Spleen (tissue), 11 donors: ENCODE measurements at regions not wholly inside any gene's neighbourhood (a gene's known extent, or its start where the extent isn't known, plus 50 kb on each side); places are given as distances from the start of the nearest gene placed in this dataset.

Source experiments
- DNase-seq: peaks from one replicate; pipeline ENCODE4 v3.0.0-alpha.2; 2020
- H3K27ac ChIP-seq, 8 donors: fragments of 200-600 bp; sonication (generic) in 7 of 8; 1 replicate in 4 of 8; 2 replicates in 4 of 8; pipeline versions ENCODE4 v1.5.0 to v1.8.0; 2016 to 2021; ENCODE audit warnings: inconsistent platforms in 4 of 8, mild to moderate bottlenecking in 4 of 8, moderate library complexity in 1 of 8
- H3K27me3 ChIP-seq, 7 donors: fragments of 200-600 bp; sonication (generic) in 6 of 7; replicated peaks in 1 of 7; 1 replicate in 4 of 7; 2 replicates in 3 of 7; pipeline versions ENCODE4 v1.5.0 to v1.8.0; 2016 to 2021; ENCODE audit warnings: inconsistent platforms in 3 of 7, mild to moderate bottlenecking in 1 of 7
- H3K36me3 ChIP-seq, 6 donors: fragments of 200-600 bp; sonication (generic) in 5 of 6; 1 replicate in 4 of 6; 2 replicates in 2 of 6; pipeline versions ENCODE4 v1.5.0 to v1.8.0; 2016 to 2021; ENCODE audit warnings: inconsistent platforms in 2 of 6
- H3K4me1 ChIP-seq, 6 donors: fragments of 200-600 bp; sonication (generic) in 5 of 6; 1 replicate in 3 of 6; 2 replicates in 3 of 6; pipeline versions ENCODE4 v1.5.0 to v1.8.0; 2016 to 2021; ENCODE audit warnings: inconsistent platforms in 3 of 6
- H3K4me3 ChIP-seq, 8 donors: fragments of 200-600 bp; sonication (generic) in 7 of 8; 1 replicate in 4 of 8; 2 replicates in 4 of 8; pipeline versions ENCODE4 v1.5.0 to v1.8.0; 2016 to 2021; ENCODE audit warnings: inconsistent platforms in 4 of 8, mild to moderate bottlenecking in 4 of 8, moderate library complexity in 2 of 8
- H3K9me3 ChIP-seq, 8 donors: fragments of 200-600 bp; sonication (generic) in 7 of 8; 1 replicate in 4 of 8; 2 replicates in 4 of 8; pipeline versions ENCODE4 v1.5.0 to v1.8.0; 2016 to 2021; ENCODE audit warnings: inconsistent platforms in 4 of 8
- POLR2A ChIP-seq, 3 donors: fragments of 450-650 bp; IDR thresholded peaks; one replicate each; pipeline ENCODE4 v1.5.1; 2017; ENCODE audit warnings: antibody characterized with exemption in 3 of 3, mild to moderate bottlenecking in 1 of 3
- POLR2AphosphoS5 ChIP-seq, 3 donors: sonication (generic); formaldehyde crosslinking; IDR thresholded peaks; one replicate each; pipeline ENCODE4 v1.5.1; 2017; ENCODE audit warnings: antibody characterized with exemption in 3 of 3
- WGBS, 5 donors: extraction: QIAGEN DNeasy Blood & Tissue Kit in 3 of 5; methylation state at CpG; one replicate each; pipeline versions ENCODE4 v1.1.5 to v1.1.7; 2013 to 2018; 5-methylcytosine and 5-hydroxymethylcytosine counted together
- intact Hi-C: fragments of 100-400 bp; cut with DNase I; formaldehyde crosslinking; loops from one replicate; pipeline ENCODE4 v1.15.0; 2023; ENCODE audit warnings: low total_unique reads
- TF ChIP-seq, protein P1 (sequence below), 11 experiments: fragments of 200-600 bp in 7 of 11; fragments of 450-650 bp in 4 of 11; sonication (generic) in 4 of 11; IDR thresholded peaks in 8 of 11; conservative IDR thresholded peaks in 3 of 11; 1 replicate in 7 of 11; 2 replicates in 4 of 11; pipeline versions ENCODE4 v1.4.0 to v1.8.0; 2016 to 2021; ENCODE audit warnings: antibody characterized with exemption in 11 of 11, inconsistent platforms in 4 of 11, mild to moderate bottlenecking in 1 of 11
- donor health status: healthy with polysubstance abuse.
- donor health status: DM: no; HTN: no; CAD: no; lungs with moderate emphysema.
- donor health status: DM: no; HTN: no; CAD: no.
- donor health status: Bipolar disorder and iron deficiency.
- donor health status: healthy.
- donor health status: DM: no; HTN: no; CAD: no.
- donor health status: DM: yes; HTN: yes; CAD: no.

DNA sequence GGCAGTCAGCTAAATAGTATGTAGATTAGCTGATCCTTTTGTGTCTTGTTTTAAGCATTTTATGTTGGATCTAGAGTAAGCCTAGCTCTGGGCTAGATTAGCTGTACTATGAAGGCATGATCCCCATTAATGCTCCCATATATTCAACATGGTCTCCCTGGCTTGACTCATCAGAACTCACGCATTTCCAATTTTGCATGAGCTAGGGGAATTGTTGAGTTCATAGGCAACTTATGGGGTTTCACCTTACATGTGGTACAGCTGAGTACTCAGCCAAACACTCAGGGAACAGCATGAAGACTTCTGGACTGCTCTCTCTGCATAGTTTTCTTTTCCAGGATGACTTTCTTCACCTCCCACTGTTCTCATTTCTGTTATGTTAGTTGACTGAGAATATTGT, 248.2 kb downstream of the TMX3 start:
- H3K4me3 ChIP-seq, result no peak overlapping the region
- no peaks in the 10 kb centered on the region for H3K36me3 ChIP-seq
- no peaks in the 10 kb centered on the region for H3K4me1 ChIP-seq
- no peak for DNase-seq
- H3K27ac ChIP-seq, result no peak overlapping the region
- no peak for TF ChIP-seq POLR2A (IDR thresholded peaks at IDR 0.05)
- no peak for TF ChIP-seq POLR2AphosphoS5 (IDR thresholded peaks at IDR 0.05)
- TF ChIP-seq, protein P1, sequence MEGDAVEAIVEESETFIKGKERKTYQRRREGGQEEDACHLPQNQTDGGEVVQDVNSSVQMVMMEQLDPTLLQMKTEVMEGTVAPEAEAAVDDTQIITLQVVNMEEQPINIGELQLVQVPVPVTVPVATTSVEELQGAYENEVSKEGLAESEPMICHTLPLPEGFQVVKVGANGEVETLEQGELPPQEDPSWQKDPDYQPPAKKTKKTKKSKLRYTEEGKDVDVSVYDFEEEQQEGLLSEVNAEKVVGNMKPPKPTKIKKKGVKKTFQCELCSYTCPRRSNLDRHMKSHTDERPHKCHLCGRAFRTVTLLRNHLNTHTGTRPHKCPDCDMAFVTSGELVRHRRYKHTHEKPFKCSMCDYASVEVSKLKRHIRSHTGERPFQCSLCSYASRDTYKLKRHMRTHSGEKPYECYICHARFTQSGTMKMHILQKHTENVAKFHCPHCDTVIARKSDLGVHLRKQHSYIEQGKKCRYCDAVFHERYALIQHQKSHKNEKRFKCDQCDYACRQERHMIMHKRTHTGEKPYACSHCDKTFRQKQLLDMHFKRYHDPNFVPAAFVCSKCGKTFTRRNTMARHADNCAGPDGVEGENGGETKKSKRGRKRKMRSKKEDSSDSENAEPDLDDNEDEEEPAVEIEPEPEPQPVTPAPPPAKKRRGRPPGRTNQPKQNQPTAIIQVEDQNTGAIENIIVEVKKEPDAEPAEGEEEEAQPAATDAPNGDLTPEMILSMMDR (IDR thresholded peaks at IDR 0.05 in 8 of 11, conservative IDR thresholded peaks at IDR 0.05 in 3 of 11), result no peak
- WGBS, 5 donors, result 78 to 94% (median 91%) methylated on average over 1 of the region's 1 CpG
- no peaks in the 10 kb centered on the region for H3K27me3 ChIP-seq
- intact Hi-C loops, result no loop called here
- no peaks in the 10 kb centered on the region for H3K9me3 ChIP-seq

DNA sequence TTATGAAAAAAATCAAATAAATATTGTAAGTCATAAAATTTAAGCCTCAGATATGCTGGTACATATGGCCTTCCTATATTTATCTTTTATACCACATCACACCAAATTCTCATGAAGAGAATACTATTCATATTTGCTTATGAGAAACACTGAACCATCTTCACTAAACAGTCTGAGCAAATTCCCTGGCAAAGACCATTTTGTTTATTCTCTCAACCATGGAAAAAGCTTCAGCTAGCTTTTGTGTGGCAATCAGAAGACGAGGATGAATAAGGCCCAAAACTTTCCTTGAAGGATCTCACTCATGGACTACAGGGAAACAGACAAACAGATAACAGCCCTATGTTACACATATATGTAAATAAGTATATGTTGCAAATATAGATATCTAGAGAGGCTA, 252.1 kb downstream of the TMX3 start:
- H3K27ac ChIP-seq, result no peak overlapping the region
- H3K4me1 ChIP-seq, result no peaks in the 10 kb centered on the region
- 52 to 67% (median 58%) methylated on average over 1 of the region's 1 CpG for WGBS, 5 donors
- intact Hi-C loops, result no loop called here
- H3K27me3 ChIP-seq, result no peaks in the 10 kb centered on the region
- no peak for DNase-seq
- H3K9me3 ChIP-seq, result no peaks in the 10 kb centered on the region
- no peak overlapping the region for H3K4me3 ChIP-seq
- TF ChIP-seq POLR2AphosphoS5 (IDR thresholded peaks at IDR 0.05) (no peak), POLR2A (IDR thresholded peaks at IDR 0.05) (no peak)
- TF ChIP-seq, protein P1 (IDR thresholded peaks at IDR 0.05 in 8 of 11, conservative IDR thresholded peaks at IDR 0.05 in 3 of 11), result no peak
- no peaks in the 10 kb centered on the region for H3K36me3 ChIP-seq

DNA sequence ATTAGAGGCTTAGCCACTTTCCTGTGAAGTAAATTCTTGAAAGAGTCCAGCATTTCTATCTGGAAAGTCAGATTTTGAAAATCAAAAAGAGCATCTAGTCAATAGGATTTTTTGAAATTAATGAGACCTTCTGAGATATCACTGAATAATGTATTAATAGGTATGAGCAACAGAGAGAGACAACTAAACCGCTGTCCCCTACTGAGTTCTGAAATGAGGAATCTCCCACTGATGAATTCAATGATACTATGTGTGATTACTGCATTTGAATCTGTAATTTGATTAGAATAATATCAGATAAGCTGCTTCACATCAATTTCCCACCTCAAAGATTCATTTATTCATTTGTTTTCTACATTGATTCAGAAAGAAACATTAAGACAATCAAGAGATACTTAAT, 252.8 kb downstream of the TMX3 start:
- Histone ChIP-seq H3K4me3 (no peak overlapping the region), H3K36me3 (no peaks in the 10 kb centered on the region), H3K9me3 (no peaks in the 10 kb centered on the region), H3K4me1 (no peaks in the 10 kb centered on the region), H3K27ac (no peak overlapping the region), H3K27me3 (no peaks in the 10 kb centered on the region)
- 76 to 98% (median 85%) methylated on average over 1 of the region's 1 CpG for WGBS, 5 donors
- intact Hi-C loops, result no loop called here
- DNase-seq, result no peak
- TF ChIP-seq POLR2A (IDR thresholded peaks at IDR 0.05) (no peak), POLR2AphosphoS5 (IDR thresholded peaks at IDR 0.05) (no peak)
- TF ChIP-seq, protein P1 (IDR thresholded peaks at IDR 0.05 in 8 of 11, conservative IDR thresholded peaks at IDR 0.05 in 3 of 11), result no peak

DNA sequence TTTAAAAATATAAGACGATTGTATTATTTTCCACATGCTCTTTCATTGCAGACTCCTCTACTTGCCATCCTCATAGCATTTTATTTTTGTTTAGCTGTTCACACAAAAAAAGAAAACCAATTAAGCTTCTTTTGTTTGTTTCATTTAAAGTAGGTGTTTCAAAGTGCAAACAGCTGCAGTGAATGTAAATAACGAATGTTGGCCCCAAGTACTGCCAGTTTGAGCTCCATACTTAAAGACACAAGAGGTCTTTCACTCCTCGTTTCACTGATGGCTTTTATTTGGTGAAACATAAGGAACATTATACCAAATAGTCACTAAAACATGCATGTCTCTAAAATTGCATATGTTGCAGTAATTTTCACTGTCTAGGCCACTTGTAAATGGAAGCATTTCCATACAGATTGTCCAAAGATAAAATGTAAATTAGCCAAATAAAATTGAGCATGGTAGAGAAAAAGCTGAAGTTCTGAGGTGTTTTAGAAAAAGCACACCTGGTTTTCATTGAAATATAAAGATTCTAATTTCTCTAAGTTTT, 253.4 kb downstream of the TMX3 start:
- no peak for DNase-seq
- Histone ChIP-seq H3K9me3 (no peaks in the 10 kb centered on the region), H3K36me3 (no peaks in the 10 kb centered on the region), H3K27me3 (no peaks in the 10 kb centered on the region), H3K4me3 (no peak overlapping the region), H3K4me1 (no peaks in the 10 kb centered on the region), H3K27ac (no peak overlapping the region)
- 53 to 60% (median 58%) methylated on average over 3 of the region's 3 CpGs for WGBS, 5 donors
- TF ChIP-seq, protein P1 (IDR thresholded peaks at IDR 0.05 in 8 of 11, conservative IDR thresholded peaks at IDR 0.05 in 3 of 11), result no peak
- no peak for TF ChIP-seq POLR2AphosphoS5 (IDR thresholded peaks at IDR 0.05)
- TF ChIP-seq POLR2A (IDR thresholded peaks at IDR 0.05), result no peak
- intact Hi-C loops, result no loop called here
